ENCODE measurements at regions not wholly inside any gene's neighbourhood (a gene's known extent, or its start where the extent isn't known, plus 50 kb on each side); places are given as distances from the start of the nearest gene placed in this dataset.
"Not testable (repeated sequence)": the region's sequence is repeated elsewhere in the genome, so short reads cannot be mapped to it uniquely, and the experiment has no call there.

DNA sequence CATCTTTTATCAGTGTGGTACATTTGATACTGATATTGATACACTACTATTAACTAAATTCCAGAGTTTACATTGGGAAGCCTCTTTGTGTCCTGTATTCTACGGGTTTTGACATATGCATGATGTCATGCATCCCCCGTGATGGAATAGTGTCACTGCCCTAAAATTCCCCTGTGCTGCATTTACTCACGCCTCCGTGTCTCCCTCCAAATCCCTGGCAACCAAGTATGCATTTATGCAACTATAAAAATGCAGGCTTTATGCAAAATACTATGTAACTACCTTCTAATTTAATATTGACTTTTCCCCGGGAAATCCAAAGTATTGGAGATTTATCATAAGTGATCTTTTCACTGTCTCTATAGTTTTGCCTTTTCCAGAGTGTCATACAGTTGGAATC, 453.7 kb upstream of the RUNX1 start:
- Histone ChIP-seq H3K36me3 (no peaks in the 10 kb centered on the region), H3K9me3 (no peaks in the 10 kb centered on the region), H3K4me3 (no peak overlapping the region), H3K4me1 (peaks cover 0 to 43% (median 0%) of the 10 kb centered on the region in 12 donors), H3K27me3 (peaks cover 0 to 14% (median 0%) of the 10 kb centered on the region in 9 donors), H3K27ac (peak overlapping the region in 5 of 12 donors; percentile 47 to 89 (median 64))
- WGBS, 4 donors: 40 to 53% (median 48%) methylated on average over 5 of the region's 5 CpGs
- intact Hi-C loops (cut with DNase I): loop anchor here in 1 of 10 donors (10.0 kb wide), 1 partner anchor 608 kb away; no protein-coding TSS in a partner anchor
- DNase-seq (no peak), ATAC-seq (no peak)
- no peak for TF ChIP-seq POLR2A (IDR thresholded peaks at IDR 0.05)
- TF ChIP-seq, protein P1, sequence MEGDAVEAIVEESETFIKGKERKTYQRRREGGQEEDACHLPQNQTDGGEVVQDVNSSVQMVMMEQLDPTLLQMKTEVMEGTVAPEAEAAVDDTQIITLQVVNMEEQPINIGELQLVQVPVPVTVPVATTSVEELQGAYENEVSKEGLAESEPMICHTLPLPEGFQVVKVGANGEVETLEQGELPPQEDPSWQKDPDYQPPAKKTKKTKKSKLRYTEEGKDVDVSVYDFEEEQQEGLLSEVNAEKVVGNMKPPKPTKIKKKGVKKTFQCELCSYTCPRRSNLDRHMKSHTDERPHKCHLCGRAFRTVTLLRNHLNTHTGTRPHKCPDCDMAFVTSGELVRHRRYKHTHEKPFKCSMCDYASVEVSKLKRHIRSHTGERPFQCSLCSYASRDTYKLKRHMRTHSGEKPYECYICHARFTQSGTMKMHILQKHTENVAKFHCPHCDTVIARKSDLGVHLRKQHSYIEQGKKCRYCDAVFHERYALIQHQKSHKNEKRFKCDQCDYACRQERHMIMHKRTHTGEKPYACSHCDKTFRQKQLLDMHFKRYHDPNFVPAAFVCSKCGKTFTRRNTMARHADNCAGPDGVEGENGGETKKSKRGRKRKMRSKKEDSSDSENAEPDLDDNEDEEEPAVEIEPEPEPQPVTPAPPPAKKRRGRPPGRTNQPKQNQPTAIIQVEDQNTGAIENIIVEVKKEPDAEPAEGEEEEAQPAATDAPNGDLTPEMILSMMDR (IDR thresholded peaks at IDR 0.05): no peak

DNA sequence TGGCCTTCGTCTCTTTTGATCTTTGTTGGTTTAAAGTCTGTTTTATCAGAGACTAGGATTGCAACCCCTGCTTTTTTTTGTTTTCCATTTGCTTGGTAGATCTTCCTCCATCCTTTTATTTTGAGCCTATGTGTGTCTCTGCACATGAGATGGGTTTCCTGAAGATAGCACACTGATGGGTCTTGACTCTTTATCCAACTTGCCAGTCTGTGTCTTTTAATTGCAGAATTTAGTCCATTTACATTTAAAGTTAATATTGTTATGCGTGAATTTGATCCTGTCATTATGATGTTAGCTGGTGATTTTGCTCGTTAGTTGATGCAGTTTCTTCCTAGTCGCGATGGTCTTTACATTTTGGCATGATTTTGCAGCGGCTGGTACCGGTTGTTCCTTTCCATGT, 448.4 kb upstream of the RUNX1 start:
- peaks cover 0 to 11% (median 0%) of the 10 kb centered on the region in 9 donors for H3K27me3 ChIP-seq
- H3K36me3 ChIP-seq; DNase-seq; H3K4me3 ChIP-seq; intact Hi-C loops (cut with DNase I); ATAC-seq; H3K27ac ChIP-seq; H3K9me3 ChIP-seq; H3K4me1 ChIP-seq: not testable (repeated sequence)
- 79 to 96% (median 91%) methylated on average over 2 to 7 of the region's 7 CpGs for WGBS, 4 donors

DNA sequence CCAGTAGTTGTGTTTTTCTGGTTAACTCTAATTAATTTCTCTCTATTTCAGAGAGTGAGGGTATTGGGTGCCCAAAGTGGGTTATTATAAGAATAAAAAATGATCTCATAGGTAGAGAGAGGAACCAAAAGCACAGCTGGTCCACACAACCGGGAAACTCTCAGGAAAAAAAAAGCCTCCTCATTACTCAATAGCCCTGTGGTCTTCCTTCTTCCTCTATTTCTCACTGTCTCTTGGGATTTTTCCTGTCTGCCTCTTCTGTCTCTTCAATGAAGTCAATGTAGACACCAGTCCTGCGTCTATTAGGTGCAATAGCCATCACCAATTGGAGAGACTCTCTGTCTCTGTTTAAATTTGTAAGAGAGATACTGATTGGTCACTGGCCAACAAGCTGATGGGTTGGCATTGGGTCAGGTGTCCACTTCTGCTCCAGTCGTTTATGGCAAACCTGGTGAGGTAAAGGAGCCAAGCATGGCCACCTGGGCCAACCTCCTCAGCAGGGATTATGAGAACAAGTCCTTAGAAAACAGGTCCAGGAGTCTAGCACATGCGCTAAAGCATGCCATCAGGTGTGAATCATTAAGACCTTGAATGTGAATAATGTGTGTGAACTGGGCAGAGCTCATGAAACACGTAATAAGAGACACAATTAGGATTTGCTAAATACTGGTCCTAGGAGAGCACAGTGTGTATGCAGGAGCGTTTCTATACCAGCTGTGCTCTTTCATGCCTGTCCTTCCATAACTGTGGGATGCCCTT, 443.0 kb upstream of the RUNX1 start:
- ATAC-seq (peak; percentile 28 to 74 (median 66)), DNase-seq (no peak)
- no peaks in the 10 kb centered on the region for H3K9me3 ChIP-seq
- no peak overlapping the region for H3K4me3 ChIP-seq
- peaks cover 0 to 18% (median 0%) of the 10 kb centered on the region in 12 donors for H3K4me1 ChIP-seq
- no peaks in the 10 kb centered on the region for H3K36me3 ChIP-seq
- intact Hi-C loops (cut with DNase I): no loop called here
- 73 to 77% (median 74%) methylated on average over 6 of the region's 6 CpGs for WGBS, 4 donors
- no peak for TF ChIP-seq POLR2A (IDR thresholded peaks at IDR 0.05)
- TF ChIP-seq, protein P1 (IDR thresholded peaks at IDR 0.05): no peak
- peak overlapping the region in 3 of 12 donors; percentile 24 to 75 (median 41) for H3K27ac ChIP-seq
- H3K27me3 ChIP-seq: no peaks in the 10 kb centered on the region

DNA sequence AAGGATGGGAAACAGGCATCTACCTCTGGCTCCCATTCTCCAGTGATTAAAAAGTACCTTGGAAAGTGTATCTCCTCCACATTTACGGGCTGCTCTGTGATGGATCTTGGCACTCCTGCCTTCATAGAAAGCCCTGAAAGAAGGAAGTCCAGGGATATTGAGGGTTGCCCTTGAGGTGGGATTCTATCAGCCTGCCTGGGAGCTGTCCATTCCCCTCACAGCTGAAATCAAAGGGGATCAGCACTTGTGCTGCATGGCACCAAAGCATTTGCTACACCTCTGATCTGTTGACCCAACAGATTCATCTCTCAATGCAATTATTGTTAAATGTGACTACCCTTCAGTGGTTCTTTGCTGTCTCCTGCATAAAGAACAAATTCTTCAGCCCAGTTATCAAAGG, 442.0 kb upstream of the RUNX1 start:
- ATAC-seq (no peak), DNase-seq (no peak)
- intact Hi-C loops (cut with DNase I): no loop called here
- 74 to 95% (median 85%) methylated on average over 1 of the region's 1 CpG for WGBS, 4 donors
- Histone ChIP-seq H3K27ac (peak overlapping the region in 1 of 12 donors; percentile 57), H3K36me3 (no peaks in the 10 kb centered on the region), H3K4me3 (no peak overlapping the region), H3K4me1 (peaks cover 0 to 18% (median 0%) of the 10 kb centered on the region in 12 donors), H3K9me3 (no peaks in the 10 kb centered on the region), H3K27me3 (no peaks in the 10 kb centered on the region)
- TF ChIP-seq, protein P1 (IDR thresholded peaks at IDR 0.05): no peak
- no peak for TF ChIP-seq POLR2A (IDR thresholded peaks at IDR 0.05)

All from heart left ventricle (tissue), 16 donors.